ENCODE measurements at regions not wholly inside any gene's neighbourhood (a gene's known extent, or its start where the extent isn't known, plus 50 kb on each side); places are given as distances from the start of the nearest gene placed in this dataset.

DNA sequence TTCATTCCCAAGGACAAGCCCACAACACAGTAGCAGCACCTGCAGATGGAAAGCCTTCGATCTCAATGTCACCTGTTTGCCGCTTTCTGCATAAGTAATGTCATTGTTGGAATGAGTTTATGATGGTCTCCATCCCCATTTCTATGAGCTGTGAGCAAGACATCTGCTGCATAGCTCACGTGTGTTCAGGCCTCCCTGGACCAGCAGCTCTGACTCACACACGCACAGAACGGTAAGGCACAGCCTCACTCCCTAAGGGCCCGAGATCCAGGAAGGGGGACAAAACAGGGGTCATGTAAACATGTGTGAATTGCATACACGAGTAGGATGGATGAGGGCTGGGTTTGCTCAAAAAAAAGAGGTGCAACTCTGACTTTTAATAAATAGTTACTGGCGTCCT, 223.1 kb downstream of the SOX9 start:
- Histone ChIP-seq H3K4me3 (ENCODE audit: low read depth in 1 of 3, low read length in 3 of 3) (no peak overlapping the region), H3K9ac (ENCODE audit: low read depth in 1 of 2, low read length in 2 of 2) (no peak overlapping the region), H3K27me3 (ENCODE audit: control insufficient read depth in 4 of 4, insufficient read depth in 4 of 4, low read length in 3 of 4) (peaks cover 0 to 12% (median 1%) of the 10 kb centered on the region in 4 donors), H3K9me3 (ENCODE audit: control insufficient read depth in 4 of 4, low read length in 3 of 4) (no peaks in the 10 kb centered on the region), H3K4me1 (ENCODE audit: control insufficient read depth in 4 of 4, insufficient read depth in 4 of 4, low read length in 3 of 4) (no peaks in the 10 kb centered on the region), H3K27ac (ENCODE audit: low read depth in 1 of 2, low read length in 2 of 2) (no peak overlapping the region), H3K36me3 (ENCODE audit: control insufficient read depth in 4 of 4, insufficient read depth in 3 of 4, low read depth in 1 of 4, low read length in 3 of 4) (no peaks in the 10 kb centered on the region)
- no peak for TF ChIP-seq HNF4G (IDR thresholded peaks at IDR 0.05)
- no peak for DNase-seq (ENCODE audit: low spot score)
- 75% methylated on average over 8 of the region's 8 CpGs for WGBS

DNA sequence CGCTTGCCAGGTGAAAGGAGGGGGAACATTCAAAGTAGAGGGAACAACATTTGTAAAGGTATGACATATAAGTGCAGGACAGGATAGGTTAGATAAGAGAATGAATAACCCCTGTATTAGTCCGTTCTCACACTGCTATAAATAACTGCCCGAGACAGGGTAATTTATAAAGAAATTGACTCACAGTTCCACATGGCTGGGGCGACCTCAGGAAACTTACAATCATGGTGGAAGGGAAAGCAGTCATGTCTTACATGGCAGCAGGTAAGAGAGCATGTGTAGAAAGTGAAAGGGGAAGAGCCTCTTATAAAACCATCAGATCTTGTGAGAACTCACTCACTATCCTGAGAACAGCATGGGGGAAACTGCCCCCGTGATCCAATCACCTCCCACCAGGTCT, 223.8 kb downstream of the SOX9 start:
- 73% methylated on average over 5 of the region's 5 CpGs for WGBS
- H3K9me3 ChIP-seq (ENCODE audit: control insufficient read depth in 4 of 4, low read length in 3 of 4): no peaks in the 10 kb centered on the region
- H3K9ac ChIP-seq (ENCODE audit: low read depth in 1 of 2, low read length in 2 of 2): no peak overlapping the region
- TF ChIP-seq TAF1 (conservative IDR thresholded peaks at IDR 0.05) (no peak), FOXA1 (IDR thresholded peaks at IDR 0.05) (no peak), JUND (IDR thresholded peaks at IDR 0.05) (no peak), NR2F2 (IDR thresholded peaks at IDR 0.05) (no peak), GABPA (IDR thresholded peaks at IDR 0.05 in 1 of 2, conservative IDR thresholded peaks at IDR 0.05 in 1 of 2) (no peak), RXRA (IDR thresholded peaks at IDR 0.05) (no peak)
- TF ChIP-seq, protein P1, sequence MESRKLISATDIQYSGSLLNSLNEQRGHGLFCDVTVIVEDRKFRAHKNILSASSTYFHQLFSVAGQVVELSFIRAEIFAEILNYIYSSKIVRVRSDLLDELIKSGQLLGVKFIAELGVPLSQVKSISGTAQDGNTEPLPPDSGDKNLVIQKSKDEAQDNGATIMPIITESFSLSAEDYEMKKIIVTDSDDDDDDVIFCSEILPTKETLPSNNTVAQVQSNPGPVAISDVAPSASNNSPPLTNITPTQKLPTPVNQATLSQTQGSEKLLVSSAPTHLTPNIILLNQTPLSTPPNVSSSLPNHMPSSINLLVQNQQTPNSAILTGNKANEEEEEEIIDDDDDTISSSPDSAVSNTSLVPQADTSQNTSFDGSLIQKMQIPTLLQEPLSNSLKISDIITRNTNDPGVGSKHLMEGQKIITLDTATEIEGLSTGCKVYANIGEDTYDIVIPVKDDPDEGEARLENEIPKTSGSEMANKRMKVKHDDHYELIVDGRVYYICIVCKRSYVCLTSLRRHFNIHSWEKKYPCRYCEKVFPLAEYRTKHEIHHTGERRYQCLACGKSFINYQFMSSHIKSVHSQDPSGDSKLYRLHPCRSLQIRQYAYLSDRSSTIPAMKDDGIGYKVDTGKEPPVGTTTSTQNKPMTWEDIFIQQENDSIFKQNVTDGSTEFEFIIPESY (IDR thresholded peaks at IDR 0.05): no peak
- TF ChIP-seq, protein P2, sequence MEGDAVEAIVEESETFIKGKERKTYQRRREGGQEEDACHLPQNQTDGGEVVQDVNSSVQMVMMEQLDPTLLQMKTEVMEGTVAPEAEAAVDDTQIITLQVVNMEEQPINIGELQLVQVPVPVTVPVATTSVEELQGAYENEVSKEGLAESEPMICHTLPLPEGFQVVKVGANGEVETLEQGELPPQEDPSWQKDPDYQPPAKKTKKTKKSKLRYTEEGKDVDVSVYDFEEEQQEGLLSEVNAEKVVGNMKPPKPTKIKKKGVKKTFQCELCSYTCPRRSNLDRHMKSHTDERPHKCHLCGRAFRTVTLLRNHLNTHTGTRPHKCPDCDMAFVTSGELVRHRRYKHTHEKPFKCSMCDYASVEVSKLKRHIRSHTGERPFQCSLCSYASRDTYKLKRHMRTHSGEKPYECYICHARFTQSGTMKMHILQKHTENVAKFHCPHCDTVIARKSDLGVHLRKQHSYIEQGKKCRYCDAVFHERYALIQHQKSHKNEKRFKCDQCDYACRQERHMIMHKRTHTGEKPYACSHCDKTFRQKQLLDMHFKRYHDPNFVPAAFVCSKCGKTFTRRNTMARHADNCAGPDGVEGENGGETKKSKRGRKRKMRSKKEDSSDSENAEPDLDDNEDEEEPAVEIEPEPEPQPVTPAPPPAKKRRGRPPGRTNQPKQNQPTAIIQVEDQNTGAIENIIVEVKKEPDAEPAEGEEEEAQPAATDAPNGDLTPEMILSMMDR (IDR thresholded peaks at IDR 0.05; ENCODE audit: low read depth, low read length, missing input control): no peak
- TF ChIP-seq, protein P3, sequence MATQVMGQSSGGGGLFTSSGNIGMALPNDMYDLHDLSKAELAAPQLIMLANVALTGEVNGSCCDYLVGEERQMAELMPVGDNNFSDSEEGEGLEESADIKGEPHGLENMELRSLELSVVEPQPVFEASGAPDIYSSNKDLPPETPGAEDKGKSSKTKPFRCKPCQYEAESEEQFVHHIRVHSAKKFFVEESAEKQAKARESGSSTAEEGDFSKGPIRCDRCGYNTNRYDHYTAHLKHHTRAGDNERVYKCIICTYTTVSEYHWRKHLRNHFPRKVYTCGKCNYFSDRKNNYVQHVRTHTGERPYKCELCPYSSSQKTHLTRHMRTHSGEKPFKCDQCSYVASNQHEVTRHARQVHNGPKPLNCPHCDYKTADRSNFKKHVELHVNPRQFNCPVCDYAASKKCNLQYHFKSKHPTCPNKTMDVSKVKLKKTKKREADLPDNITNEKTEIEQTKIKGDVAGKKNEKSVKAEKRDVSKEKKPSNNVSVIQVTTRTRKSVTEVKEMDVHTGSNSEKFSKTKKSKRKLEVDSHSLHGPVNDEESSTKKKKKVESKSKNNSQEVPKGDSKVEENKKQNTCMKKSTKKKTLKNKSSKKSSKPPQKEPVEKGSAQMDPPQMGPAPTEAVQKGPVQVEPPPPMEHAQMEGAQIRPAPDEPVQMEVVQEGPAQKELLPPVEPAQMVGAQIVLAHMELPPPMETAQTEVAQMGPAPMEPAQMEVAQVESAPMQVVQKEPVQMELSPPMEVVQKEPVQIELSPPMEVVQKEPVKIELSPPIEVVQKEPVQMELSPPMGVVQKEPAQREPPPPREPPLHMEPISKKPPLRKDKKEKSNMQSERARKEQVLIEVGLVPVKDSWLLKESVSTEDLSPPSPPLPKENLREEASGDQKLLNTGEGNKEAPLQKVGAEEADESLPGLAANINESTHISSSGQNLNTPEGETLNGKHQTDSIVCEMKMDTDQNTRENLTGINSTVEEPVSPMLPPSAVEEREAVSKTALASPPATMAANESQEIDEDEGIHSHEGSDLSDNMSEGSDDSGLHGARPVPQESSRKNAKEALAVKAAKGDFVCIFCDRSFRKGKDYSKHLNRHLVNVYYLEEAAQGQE (IDR thresholded peaks at IDR 0.05): no peak
- no peaks in the 10 kb centered on the region for H3K36me3 ChIP-seq (ENCODE audit: control insufficient read depth in 4 of 4, insufficient read depth in 3 of 4, low read depth in 1 of 4, low read length in 3 of 4)
- no peak for DNase-seq (ENCODE audit: low spot score)
- H3K27ac ChIP-seq (ENCODE audit: low read depth in 1 of 2, low read length in 2 of 2): no peak overlapping the region
- H3K27me3 ChIP-seq (ENCODE audit: control insufficient read depth in 4 of 4, insufficient read depth in 4 of 4, low read length in 3 of 4): peaks cover 0 to 12% (median 1%) of the 10 kb centered on the region in 4 donors
- H3K4me3 ChIP-seq (ENCODE audit: low read depth in 1 of 3, low read length in 3 of 3): no peak overlapping the region
- no peaks in the 10 kb centered on the region for H3K4me1 ChIP-seq (ENCODE audit: control insufficient read depth in 4 of 4, insufficient read depth in 4 of 4, low read length in 3 of 4)

DNA sequence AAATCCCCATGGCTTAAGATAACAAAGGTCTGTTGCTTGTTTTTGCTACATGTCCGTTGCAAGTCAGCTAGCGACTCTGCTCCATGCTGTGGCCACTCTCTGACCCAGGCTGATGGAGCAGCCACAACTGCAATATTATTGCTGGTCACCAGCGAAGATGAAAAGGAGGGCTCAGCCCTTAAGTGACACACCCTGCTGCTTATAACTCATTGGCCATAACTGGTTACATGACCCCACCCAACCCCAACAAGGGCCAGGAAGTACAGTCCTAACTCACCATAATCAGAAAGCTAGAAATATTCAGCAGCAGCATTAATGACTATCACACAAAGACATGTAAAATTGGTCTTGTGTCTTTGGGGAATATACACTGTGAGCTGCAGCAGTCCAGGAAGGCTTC, 224.3 kb downstream of the SOX9 start:
- H3K4me3 ChIP-seq (ENCODE audit: low read depth in 1 of 3, low read length in 3 of 3): no peak overlapping the region
- DNase-seq (ENCODE audit: low spot score): no peak
- H3K27ac ChIP-seq (ENCODE audit: low read depth in 1 of 2, low read length in 2 of 2): no peak overlapping the region
- peaks cover 0 to 12% (median 1%) of the 10 kb centered on the region in 4 donors for H3K27me3 ChIP-seq (ENCODE audit: control insufficient read depth in 4 of 4, insufficient read depth in 4 of 4, low read length in 3 of 4)
- H3K4me1 ChIP-seq (ENCODE audit: control insufficient read depth in 4 of 4, insufficient read depth in 4 of 4, low read length in 3 of 4): no peaks in the 10 kb centered on the region
- no peak overlapping the region for H3K9ac ChIP-seq (ENCODE audit: low read depth in 1 of 2, low read length in 2 of 2)
- TF ChIP-seq HNF4A (conservative IDR thresholded peaks at IDR 0.05) (no peak), RAD21 (IDR thresholded peaks at IDR 0.05) (no peak)
- TF ChIP-seq, protein P4, sequence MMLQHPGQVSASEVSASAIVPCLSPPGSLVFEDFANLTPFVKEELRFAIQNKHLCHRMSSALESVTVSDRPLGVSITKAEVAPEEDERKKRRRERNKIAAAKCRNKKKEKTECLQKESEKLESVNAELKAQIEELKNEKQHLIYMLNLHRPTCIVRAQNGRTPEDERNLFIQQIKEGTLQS (IDR thresholded peaks at IDR 0.05): no peak
- no peaks in the 10 kb centered on the region for H3K36me3 ChIP-seq (ENCODE audit: control insufficient read depth in 4 of 4, insufficient read depth in 3 of 4, low read depth in 1 of 4, low read length in 3 of 4)
- no peaks in the 10 kb centered on the region for H3K9me3 ChIP-seq (ENCODE audit: control insufficient read depth in 4 of 4, low read length in 3 of 4)
- 65% methylated on average over 3 of the region's 3 CpGs for WGBS

Measured in liver (tissue), 8 donors.